Endothelial cell (in vitro differentiated cells): ENCODE measurements at regions not wholly inside any gene's neighbourhood (a gene's known extent, or its start where the extent isn't known, plus 50 kb on each side); places are given as distances from the start of the nearest gene placed in this dataset.

Source experiments
- DNase-seq: peaks from one replicate; pipeline ENCODE4 v3.0.0; 2021; ENCODE audit warnings: low spot score
- H3K27ac Mint-ChIP-seq: one replicate; pipeline ENCODE4 v1.8.0; 2021; ENCODE audit warnings: mixed read lengths, inconsistent platforms; ENCODE audit not compliant: unreplicated experiment
- H3K27me3 Mint-ChIP-seq: one replicate; pipeline ENCODE4 v1.8.0; 2021; ENCODE audit warnings: mild to moderate bottlenecking, moderate library complexity, mixed read lengths, inconsistent platforms; ENCODE audit not compliant: unreplicated experiment
- H3K36me3 Mint-ChIP-seq: one replicate; pipeline ENCODE4 v1.8.0; 2021; ENCODE audit warnings: mild to moderate bottlenecking, low read depth, mixed read lengths, inconsistent platforms; ENCODE audit not compliant: unreplicated experiment
- H3K4me1 Mint-ChIP-seq: one replicate; pipeline ENCODE4 v1.8.0; 2021; ENCODE audit warnings: mild to moderate bottlenecking, mixed read lengths, inconsistent platforms; ENCODE audit not compliant: unreplicated experiment
- H3K4me3 Mint-ChIP-seq: one replicate; pipeline ENCODE4 v1.8.0; 2021; ENCODE audit warnings: mild to moderate bottlenecking, mixed read lengths, inconsistent platforms; ENCODE audit not compliant: unreplicated experiment
- H3K9me3 Mint-ChIP-seq: one replicate; pipeline ENCODE4 v1.8.0; 2021; ENCODE audit warnings: mixed read lengths, inconsistent platforms; ENCODE audit not compliant: unreplicated experiment
- CTCF ChIP-seq: fragments of 200-600 bp; sonication (generic); IDR thresholded peaks from one replicate; pipeline ENCODE4 v1.5.0; 2021; ENCODE audit warnings: antibody characterized with exemption; ENCODE audit not compliant: unreplicated experiment

GRCh38 chr13:26943748-26944147 is 183.2 kb upstream of the GPR12 start:
- DNase-seq = no peak
- H3K4me3 Mint-ChIP-seq = no peak overlapping the region

GRCh38 chr13:26942184-26942583 is 181.6 kb upstream of the GPR12 start:
- no peak overlapping the region for H3K27ac Mint-ChIP-seq
- H3K4me3 Mint-ChIP-seq = no peak overlapping the region
- DNase-seq = no peak
- H3K4me1 Mint-ChIP-seq = no peaks in the 10 kb centered on the region
- H3K9me3 Mint-ChIP-seq = peaks cover 4% of the 10 kb centered on the region
- peaks cover 4% of the 10 kb centered on the region for H3K36me3 Mint-ChIP-seq
- peaks cover 1% of the 10 kb centered on the region for H3K27me3 Mint-ChIP-seq
- no peak for TF ChIP-seq CTCF

More at GRCh38 chr13:26943748-26944147, 183.2 kb upstream of the GPR12 start:
- TF ChIP-seq CTCF = no peak
- Mint-ChIP-seq H3K4me1 (no peaks in the 10 kb centered on the region), H3K9me3 (no peaks in the 10 kb centered on the region), H3K36me3 (no peaks in the 10 kb centered on the region), H3K27me3 (no peaks in the 10 kb centered on the region), H3K27ac (no peak overlapping the region)

GRCh38 chr13:26941345-26942174 is 181.0 kb upstream of the GPR12 start:
- Mint-ChIP-seq H3K27ac (no peak overlapping the region), H3K36me3 (peaks cover 9% of the 10 kb centered on the region), H3K9me3 (peaks cover 10% of the 10 kb centered on the region), H3K4me1 (no peaks in the 10 kb centered on the region), H3K27me3 (peaks cover 3% of the 10 kb centered on the region), H3K4me3 (no peak overlapping the region)
- no peak for TF ChIP-seq CTCF
- DNase-seq = no peak

GRCh38 chr13:26934096-26934495 is 173.5 kb upstream of the GPR12 start:
- H3K9me3 Mint-ChIP-seq = peaks cover 10% of the 10 kb centered on the region
- H3K36me3 Mint-ChIP-seq = peaks cover 10% of the 10 kb centered on the region
- no peak overlapping the region for H3K27ac Mint-ChIP-seq
- no peak for TF ChIP-seq CTCF
- peaks cover 3% of the 10 kb centered on the region for H3K27me3 Mint-ChIP-seq
- peaks cover 5% of the 10 kb centered on the region for H3K4me1 Mint-ChIP-seq
- no peak for DNase-seq
- H3K4me3 Mint-ChIP-seq = no peak overlapping the region

- Mint-ChIP-seq H3K27me3 (peaks cover 1% of the 10 kb centered on the region), H3K4me1 (peaks cover 20% of the 10 kb centered on the region), H3K9me3 (peaks cover 6% of the 10 kb centered on the region), H3K4me3 (no peak overlapping the region), H3K36me3 (peaks cover 6% of the 10 kb centered on the region), H3K27ac (no peak overlapping the region)
- TF ChIP-seq CTCF = no peak
- DNase-seq = no peak
Measured at GRCh38 chr13:26932465-26932864, 171.9 kb upstream of the GPR12 start.
